Esophagus muscularis mucosa (tissue), 4 donors: ENCODE measurements at regions not wholly inside any gene's neighbourhood (a gene's known extent, or its start where the extent isn't known, plus 50 kb on each side); places are given as distances from the start of the nearest gene placed in this dataset.

ENCODE experiments used
- EP300 ChIP-seq: sonication (generic); formaldehyde crosslinking; IDR thresholded peaks from one replicate; pipeline ENCODE4 v1.6.1; 2017; ENCODE audit warnings: antibody characterized with exemption
- POLR2A ChIP-seq: fragments of 450-650 bp; IDR thresholded peaks from one replicate; pipeline ENCODE4 v1.6.1; 2017; ENCODE audit warnings: antibody characterized with exemption, moderate library complexity, mild to moderate bottlenecking, low read depth
- POLR2AphosphoS5 ChIP-seq, 2 donors: sonication (generic); formaldehyde crosslinking; IDR thresholded peaks; one replicate each; pipeline ENCODE4 v1.6.1; 2017; ENCODE audit warnings: antibody characterized with exemption in 2 of 2
- TF ChIP-seq, protein P1 (sequence below), 3 experiments: fragments of 200-600 bp in 2 of 3; fragments of 450-650 bp in 1 of 3; sonication (generic) in 2 of 3; IDR thresholded peaks; one replicate each; pipeline ENCODE4 v1.5.1; 2017 to 2019; ENCODE audit warnings: antibody characterized with exemption in 3 of 3, mild to moderate bottlenecking in 2 of 3, moderate library complexity in 1 of 3

DNA sequence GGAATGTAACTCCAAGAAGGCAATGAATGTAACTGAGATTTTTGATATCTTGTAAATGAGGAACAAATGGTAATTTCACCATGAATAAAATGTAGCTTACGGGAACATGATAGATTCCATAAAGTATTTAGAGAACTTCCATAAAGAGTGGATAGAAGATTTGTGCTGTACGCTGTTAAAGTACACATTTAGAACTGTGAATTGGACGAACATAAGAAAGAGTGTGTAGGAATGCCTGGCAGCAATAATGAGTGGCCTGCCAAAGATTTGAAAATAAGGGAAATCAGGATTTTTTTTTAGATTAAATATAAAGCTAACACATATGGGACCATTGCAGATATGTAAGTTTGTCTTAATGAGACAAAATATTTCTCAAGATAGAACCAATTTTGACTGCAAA, 1153.3 kb upstream of the EYS start:
- TF ChIP-seq, protein P1, sequence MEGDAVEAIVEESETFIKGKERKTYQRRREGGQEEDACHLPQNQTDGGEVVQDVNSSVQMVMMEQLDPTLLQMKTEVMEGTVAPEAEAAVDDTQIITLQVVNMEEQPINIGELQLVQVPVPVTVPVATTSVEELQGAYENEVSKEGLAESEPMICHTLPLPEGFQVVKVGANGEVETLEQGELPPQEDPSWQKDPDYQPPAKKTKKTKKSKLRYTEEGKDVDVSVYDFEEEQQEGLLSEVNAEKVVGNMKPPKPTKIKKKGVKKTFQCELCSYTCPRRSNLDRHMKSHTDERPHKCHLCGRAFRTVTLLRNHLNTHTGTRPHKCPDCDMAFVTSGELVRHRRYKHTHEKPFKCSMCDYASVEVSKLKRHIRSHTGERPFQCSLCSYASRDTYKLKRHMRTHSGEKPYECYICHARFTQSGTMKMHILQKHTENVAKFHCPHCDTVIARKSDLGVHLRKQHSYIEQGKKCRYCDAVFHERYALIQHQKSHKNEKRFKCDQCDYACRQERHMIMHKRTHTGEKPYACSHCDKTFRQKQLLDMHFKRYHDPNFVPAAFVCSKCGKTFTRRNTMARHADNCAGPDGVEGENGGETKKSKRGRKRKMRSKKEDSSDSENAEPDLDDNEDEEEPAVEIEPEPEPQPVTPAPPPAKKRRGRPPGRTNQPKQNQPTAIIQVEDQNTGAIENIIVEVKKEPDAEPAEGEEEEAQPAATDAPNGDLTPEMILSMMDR (IDR thresholded peaks at IDR 0.05), result no peak
- TF ChIP-seq POLR2AphosphoS5 (IDR thresholded peaks at IDR 0.05), result no peak
- TF ChIP-seq POLR2A, result no peak
- no peak for TF ChIP-seq EP300
